HL-60 (cell line): ENCODE measurements at regions not wholly inside any gene's neighbourhood (a gene's known extent, or its start where the extent isn't known, plus 50 kb on each side); places are given as distances from the start of the nearest gene placed in this dataset.

Source experiments
- DNase-seq, 2 experiments: peaks; one replicate each; pipeline ENCODE4 v3.0.0-alpha.2; 2010 to 2020; ENCODE audit warnings: low read depth in 1 of 2, low spot score in 1 of 2
- H3K27ac ChIP-seq: fragments of 250-450 bp; sonication (Bioruptor Pico); replicated peaks from 2 replicates; pipeline ENCODE4 v1.5.1; 2020; ENCODE audit warnings: mild to moderate bottlenecking, moderate library complexity
- H3K27me3 ChIP-seq: fragments of 250-450 bp; sonication (Bioruptor Pico); 2 replicates; pipeline ENCODE4 v1.5.1; 2021; ENCODE audit warnings: mild to moderate bottlenecking, moderate library complexity; ENCODE audit not compliant: insufficient read depth, poor library complexity, severe bottlenecking
- H3K4me3 ChIP-seq: replicated peaks from 2 replicates; pipeline ENCODE4 v1.5.1; 2011; ENCODE audit warnings: mild to moderate bottlenecking, control low read depth, low read length; ENCODE audit not compliant: insufficient read depth
- CTCF ChIP-seq: IDR thresholded peaks from one replicate; pipeline ENCODE4 v1.5.1; 2011; ENCODE audit warnings: low read length, control low read depth, inconsistent platforms; ENCODE audit not compliant: insufficient read depth
- GABPA ChIP-seq: IDR thresholded peaks from 2 replicates; pipeline ENCODE4 v1.6.1; 2012; ENCODE audit warnings: low read depth
- POLR2AphosphoS5 ChIP-seq: IDR thresholded peaks from 2 replicates; pipeline ENCODE4 v1.6.1; 2012; ENCODE audit warnings: low read depth
- REST ChIP-seq: IDR thresholded peaks from 2 replicates; pipeline ENCODE4 v1.6.1; 2012; ENCODE audit warnings: low read depth; ENCODE audit not compliant: insufficient replicate concordance
- SPI1 ChIP-seq: IDR thresholded peaks from 2 replicates; pipeline ENCODE4 v1.6.1; 2012; ENCODE audit warnings: low read depth, mild to moderate bottlenecking, borderline replicate concordance

DNA sequence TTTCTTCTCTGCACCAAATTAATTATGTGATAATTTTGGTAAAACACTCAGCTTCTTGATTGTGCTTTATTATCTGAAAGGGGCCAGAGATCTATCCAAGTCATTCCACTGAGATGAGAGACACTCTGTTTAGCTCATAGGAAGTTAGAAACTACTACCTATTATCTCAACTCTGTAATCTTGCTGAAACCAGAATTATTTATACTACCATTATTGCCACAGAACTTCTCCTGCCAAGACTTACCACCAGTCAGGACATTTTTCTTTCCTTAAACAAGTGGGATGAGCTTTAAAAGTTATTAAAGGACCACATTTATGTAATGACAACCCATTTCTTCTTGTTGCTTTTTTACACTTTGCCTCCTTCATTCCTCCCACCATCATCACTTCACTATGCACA is 855.6 kb upstream of the PIK3C3 start:
- TF ChIP-seq SPI1 (no peak), CTCF (no peak), POLR2AphosphoS5 (no peak), REST (no peak), GABPA (no peak)
- DNase-seq = no peak
- Histone ChIP-seq H3K27ac (no peak overlapping the region), H3K27me3 (no peaks in the 10 kb centered on the region), H3K4me3 (no peak overlapping the region)

DNA sequence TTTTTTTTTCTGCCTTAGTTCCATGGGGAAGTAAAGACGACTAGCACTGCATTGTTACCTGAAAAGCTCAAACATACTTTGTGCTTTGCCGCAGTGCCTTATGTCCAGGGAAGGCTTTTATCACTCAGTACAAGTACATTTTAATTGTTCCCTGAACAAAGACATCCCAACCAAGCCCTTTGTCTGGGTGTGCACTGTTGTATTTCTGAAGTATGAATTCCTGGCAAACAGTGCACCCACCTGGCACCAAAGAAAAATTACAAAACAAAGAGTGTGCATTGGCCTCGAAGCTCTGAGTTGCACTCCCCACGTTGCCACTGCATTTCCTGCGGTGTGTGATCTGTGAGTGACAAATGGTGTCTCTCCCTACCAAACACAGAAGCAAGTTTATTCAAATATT is 858.5 kb upstream of the PIK3C3 start:
- TF ChIP-seq SPI1 (no peak), REST (no peak), POLR2AphosphoS5 (no peak), CTCF (no peak), GABPA (no peak)

DNA sequence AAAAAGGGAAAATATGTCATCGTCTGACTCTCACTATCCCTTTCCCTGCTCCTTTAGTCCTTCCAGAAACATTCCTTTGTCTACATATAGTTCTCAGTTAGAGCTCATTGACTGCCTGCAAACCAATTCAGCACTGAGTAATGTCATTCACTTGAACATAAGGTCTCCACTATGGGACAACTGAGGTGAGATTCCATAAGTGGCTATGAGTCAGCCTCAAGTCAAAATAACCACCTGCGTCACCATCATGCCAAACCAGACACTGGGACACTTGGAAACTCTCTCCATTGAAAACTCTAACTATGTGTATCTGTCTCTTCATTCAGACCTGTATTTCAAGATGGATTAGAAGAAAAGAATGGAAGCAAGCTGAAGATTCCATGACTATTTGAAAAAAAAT is 878.0 kb upstream of the PIK3C3 start:
- no peak for DNase-seq
- H3K27ac ChIP-seq = no peak overlapping the region
- no peak overlapping the region for H3K4me3 ChIP-seq
- TF ChIP-seq GABPA (no peak), CTCF (no peak), SPI1 (no peak)
- no peaks in the 10 kb centered on the region for H3K27me3 ChIP-seq

More for the DNA sequence above, 858.5 kb upstream of the PIK3C3 start:
- no peak for DNase-seq
- no peak overlapping the region for H3K27ac ChIP-seq
- H3K4me3 ChIP-seq = no peak overlapping the region
- H3K27me3 ChIP-seq = no peaks in the 10 kb centered on the region

GRCh38 chr18:41075212-41075611 is 879.8 kb upstream of the PIK3C3 start:
- TF ChIP-seq SPI1 = no peak
- no peak for TF ChIP-seq CTCF
- no peak for TF ChIP-seq GABPA
- no peak for TF ChIP-seq POLR2AphosphoS5
- no peak for TF ChIP-seq REST
- Histone ChIP-seq H3K27ac (no peak overlapping the region), H3K27me3 (no peaks in the 10 kb centered on the region), H3K4me3 (no peak overlapping the region)
- no peak for DNase-seq
